ENCODE measurements at regions not wholly inside any gene's neighbourhood (a gene's known extent, or its start where the extent isn't known, plus 50 kb on each side); places are given as distances from the start of the nearest gene placed in this dataset.

GRCh38 chr2:38430196-38430595 is 53.1 kb upstream of the ATL2 start:
- TF ChIP-seq CTCF (IDR thresholded peaks at IDR 0.05), result no peak
- TF ChIP-seq POLR2A (IDR thresholded peaks at IDR 0.05), result no peak

Measured in lower leg skin (tissue), 3 donors.